ENCODE measurements at regions not wholly inside any gene's neighbourhood (a gene's known extent, or its start where the extent isn't known, plus 50 kb on each side); places are given as distances from the start of the nearest gene placed in this dataset.

DNA sequence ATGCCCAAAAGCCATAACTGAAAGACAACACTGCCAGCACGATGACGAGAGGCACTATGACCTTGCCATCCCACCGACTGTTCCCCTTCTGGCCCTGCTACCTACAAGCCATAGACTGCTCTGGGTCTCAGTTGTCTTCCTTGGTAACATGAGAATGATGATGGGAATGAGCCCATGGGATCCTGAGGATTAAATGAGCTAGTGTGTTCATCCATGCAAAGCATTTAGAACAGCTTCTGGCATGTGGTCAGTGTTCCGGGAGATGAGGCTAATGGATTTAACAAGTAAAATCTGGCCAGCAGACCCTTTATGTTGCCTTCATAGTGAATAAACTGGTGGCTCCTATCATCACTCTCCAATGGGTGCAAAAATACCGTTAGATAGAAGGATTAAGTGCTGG is 62.4 kb upstream of the WDR11 start:
- Mint-ChIP-seq H3K4me1 (ENCODE audit: low read depth, unreplicated experiment) (no peaks in the 10 kb centered on the region), H3K27me3 (ENCODE audit: unreplicated experiment) (peaks cover 23% of the 10 kb centered on the region), H3K4me3 (ENCODE audit: low read depth, unreplicated experiment) (no peak overlapping the region), H3K9me3 (ENCODE audit: low read depth, unreplicated experiment) (no peaks in the 10 kb centered on the region), H3K27ac (ENCODE audit: unreplicated experiment) (no peak overlapping the region), H3K36me3 (ENCODE audit: insufficient read depth, unreplicated experiment) (no peaks in the 10 kb centered on the region)
- no peak for DNase-seq
- CTCF ChIA-PET = no interaction called here
- TF ChIP-seq, protein P1, sequence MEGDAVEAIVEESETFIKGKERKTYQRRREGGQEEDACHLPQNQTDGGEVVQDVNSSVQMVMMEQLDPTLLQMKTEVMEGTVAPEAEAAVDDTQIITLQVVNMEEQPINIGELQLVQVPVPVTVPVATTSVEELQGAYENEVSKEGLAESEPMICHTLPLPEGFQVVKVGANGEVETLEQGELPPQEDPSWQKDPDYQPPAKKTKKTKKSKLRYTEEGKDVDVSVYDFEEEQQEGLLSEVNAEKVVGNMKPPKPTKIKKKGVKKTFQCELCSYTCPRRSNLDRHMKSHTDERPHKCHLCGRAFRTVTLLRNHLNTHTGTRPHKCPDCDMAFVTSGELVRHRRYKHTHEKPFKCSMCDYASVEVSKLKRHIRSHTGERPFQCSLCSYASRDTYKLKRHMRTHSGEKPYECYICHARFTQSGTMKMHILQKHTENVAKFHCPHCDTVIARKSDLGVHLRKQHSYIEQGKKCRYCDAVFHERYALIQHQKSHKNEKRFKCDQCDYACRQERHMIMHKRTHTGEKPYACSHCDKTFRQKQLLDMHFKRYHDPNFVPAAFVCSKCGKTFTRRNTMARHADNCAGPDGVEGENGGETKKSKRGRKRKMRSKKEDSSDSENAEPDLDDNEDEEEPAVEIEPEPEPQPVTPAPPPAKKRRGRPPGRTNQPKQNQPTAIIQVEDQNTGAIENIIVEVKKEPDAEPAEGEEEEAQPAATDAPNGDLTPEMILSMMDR (IDR thresholded peaks at IDR 0.05; ENCODE audit: unreplicated experiment) = no peak
- intact Hi-C loops (cut with micrococcal nuclease; ENCODE audit: unreplicated experiment) = no loop called here
- no TSS peak for BruUV-seq (replicated peaks)

DNA sequence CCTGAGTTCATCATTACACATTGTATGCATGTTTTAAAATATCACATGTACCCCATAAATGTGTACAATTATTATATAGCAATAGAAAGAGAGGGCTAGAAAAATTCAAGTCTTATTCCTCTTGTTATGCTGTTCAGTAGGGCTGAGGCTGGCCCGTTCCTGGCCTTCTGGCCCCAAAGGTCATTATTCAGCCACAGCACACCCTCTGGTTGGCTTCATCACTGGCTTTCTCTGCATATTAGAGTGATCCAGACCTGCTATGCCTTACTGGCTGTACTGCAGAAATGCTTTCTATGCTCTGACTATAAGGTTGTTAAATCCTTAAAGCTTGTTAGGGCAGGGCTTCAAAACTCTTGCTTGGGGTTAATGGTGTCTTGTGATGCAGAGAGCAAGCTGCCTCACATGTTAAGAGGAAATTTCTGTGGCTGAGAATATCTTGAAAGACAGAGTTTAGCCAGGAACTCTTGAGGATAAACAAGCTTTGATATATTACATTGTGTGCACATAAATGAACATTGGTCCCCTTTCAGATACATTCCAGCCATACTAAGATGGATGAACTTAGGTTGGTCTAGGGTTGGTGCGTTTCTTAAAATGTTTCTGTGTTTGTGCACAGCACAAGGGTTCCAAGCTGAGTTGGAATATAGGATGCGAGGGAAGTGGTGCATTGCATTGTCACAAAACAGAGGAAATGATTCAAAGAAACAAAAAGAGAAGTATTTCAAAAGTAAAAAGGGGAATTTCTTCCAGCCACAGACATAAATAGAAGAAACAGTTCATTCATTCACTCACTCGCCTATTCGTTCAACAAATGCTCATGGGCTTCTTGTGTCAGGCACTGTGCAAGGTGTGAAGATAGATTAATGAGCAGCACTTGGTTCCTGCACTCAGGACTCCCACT is 61.6 kb upstream of the WDR11 start:
- CTCF ChIA-PET = no interaction called here
- no peak overlapping the region for H3K4me3 Mint-ChIP-seq (ENCODE audit: low read depth, unreplicated experiment)
- no TSS peak for BruUV-seq (replicated peaks)
- H3K4me1 Mint-ChIP-seq (ENCODE audit: low read depth, unreplicated experiment) = no peaks in the 10 kb centered on the region
- no peak for DNase-seq
- no peaks in the 10 kb centered on the region for H3K9me3 Mint-ChIP-seq (ENCODE audit: low read depth, unreplicated experiment)
- no peaks in the 10 kb centered on the region for H3K36me3 Mint-ChIP-seq (ENCODE audit: insufficient read depth, unreplicated experiment)
- H3K27ac Mint-ChIP-seq (ENCODE audit: unreplicated experiment) = no peak overlapping the region
- TF ChIP-seq, protein P1 (IDR thresholded peaks at IDR 0.05; ENCODE audit: unreplicated experiment) = no peak
- H3K27me3 Mint-ChIP-seq (ENCODE audit: unreplicated experiment) = peaks cover 18% of the 10 kb centered on the region
- intact Hi-C loops (cut with micrococcal nuclease; ENCODE audit: unreplicated experiment) = no loop called here

DNA sequence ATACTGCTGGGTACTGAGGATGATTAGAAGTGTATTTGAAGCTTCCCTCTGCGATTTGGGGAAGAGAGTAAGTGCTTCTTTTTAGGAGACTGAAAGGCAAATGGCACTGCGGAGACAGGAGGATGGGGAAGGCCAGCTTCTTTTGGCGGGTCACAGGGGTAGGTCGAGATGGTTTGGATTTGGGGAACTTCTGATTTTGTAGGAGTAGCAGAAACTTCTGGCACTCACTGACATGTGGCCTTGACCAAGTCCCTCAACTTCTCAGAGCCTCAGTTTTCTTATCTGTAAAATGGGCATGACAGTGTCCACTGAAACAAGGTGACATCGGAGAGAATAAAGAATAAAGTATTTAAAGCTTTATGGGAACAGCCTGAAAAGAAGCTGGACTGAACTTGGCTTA is 59.8 kb upstream of the WDR11 start:
- Mint-ChIP-seq H3K27ac (ENCODE audit: unreplicated experiment) (no peak overlapping the region), H3K4me3 (ENCODE audit: low read depth, unreplicated experiment) (no peak overlapping the region), H3K4me1 (ENCODE audit: low read depth, unreplicated experiment) (no peaks in the 10 kb centered on the region), H3K9me3 (ENCODE audit: low read depth, unreplicated experiment) (no peaks in the 10 kb centered on the region), H3K27me3 (ENCODE audit: unreplicated experiment) (peaks cover under 1% of the 10 kb centered on the region), H3K36me3 (ENCODE audit: insufficient read depth, unreplicated experiment) (no peaks in the 10 kb centered on the region)
- CTCF ChIA-PET = no interaction called here
- BruUV-seq (replicated peaks) = no TSS peak
- DNase-seq = no peak
- TF ChIP-seq, protein P1 (IDR thresholded peaks at IDR 0.05; ENCODE audit: unreplicated experiment) = no peak
- intact Hi-C loops (cut with micrococcal nuclease; ENCODE audit: unreplicated experiment) = no loop called here

DNA sequence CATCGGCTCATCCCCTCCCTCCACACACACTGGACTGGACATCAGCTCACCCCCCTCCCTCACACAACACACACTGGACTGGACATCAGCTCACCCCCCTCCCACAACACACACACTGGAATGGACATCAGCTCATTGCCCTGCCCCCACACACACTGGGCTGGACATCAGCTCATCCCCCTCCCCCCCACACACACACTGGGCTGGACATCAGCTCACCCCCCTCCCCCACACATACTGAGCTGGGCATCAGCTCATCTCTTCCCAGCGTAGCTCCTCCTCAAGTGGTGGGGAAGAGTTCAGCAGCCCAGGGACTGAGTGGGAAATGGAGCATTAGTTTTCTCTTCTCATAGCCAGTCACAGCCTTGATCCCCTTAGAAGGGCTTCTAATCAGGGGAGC is 58.1 kb upstream of the WDR11 start:
- H3K9me3 Mint-ChIP-seq (ENCODE audit: low read depth, unreplicated experiment) = no peaks in the 10 kb centered on the region
- CTCF ChIA-PET = interaction anchor here (0.6 kb wide), 1 partner anchor 18 kb away, joined by 4 read pairs; no protein-coding TSS in a partner anchor
- no TSS peak for BruUV-seq (replicated peaks)
- no peaks in the 10 kb centered on the region for H3K27me3 Mint-ChIP-seq (ENCODE audit: unreplicated experiment)
- no peak overlapping the region for H3K4me3 Mint-ChIP-seq (ENCODE audit: low read depth, unreplicated experiment)
- no peak overlapping the region for H3K27ac Mint-ChIP-seq (ENCODE audit: unreplicated experiment)
- DNase-seq = no peak
- intact Hi-C loops (cut with micrococcal nuclease; ENCODE audit: unreplicated experiment) = no loop called here
- H3K4me1 Mint-ChIP-seq (ENCODE audit: low read depth, unreplicated experiment) = no peaks in the 10 kb centered on the region
- H3K36me3 Mint-ChIP-seq (ENCODE audit: insufficient read depth, unreplicated experiment) = no peaks in the 10 kb centered on the region
- TF ChIP-seq, protein P1 (IDR thresholded peaks at IDR 0.05; ENCODE audit: unreplicated experiment) = no peak
